ENCODE measurements at regions not wholly inside any gene's neighbourhood (a gene's known extent, or its start where the extent isn't known, plus 50 kb on each side); places are given as distances from the start of the nearest gene placed in this dataset.

DNA sequence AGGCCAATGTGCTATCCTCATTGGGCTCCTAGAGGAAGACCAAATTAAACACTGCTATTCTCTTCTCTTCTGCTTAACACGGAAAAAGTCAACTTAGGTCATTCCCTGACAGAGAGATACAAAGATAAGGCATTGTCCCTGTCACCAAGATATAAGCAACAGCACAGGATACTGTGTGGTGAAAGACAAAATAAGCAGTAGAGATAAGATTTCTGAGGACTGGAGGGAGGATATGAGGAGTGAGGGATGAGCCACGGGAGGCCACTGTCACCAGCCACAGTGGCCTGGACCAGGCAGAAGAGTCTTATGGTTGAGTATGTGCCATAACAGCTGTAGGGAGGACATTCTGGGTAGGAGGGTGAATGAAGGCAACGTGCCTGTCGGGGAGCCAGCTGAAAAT is 54.4 kb upstream of the SLC14A2 start:
- H3K4me1 ChIP-seq (ENCODE audit: control insufficient read depth in 1 of 2, insufficient read depth in 2 of 2, low read length in 2 of 2), result no peaks in the 10 kb centered on the region
- H3K36me3 ChIP-seq (ENCODE audit: control insufficient read depth in 1 of 2, insufficient read depth in 2 of 2, low read length in 2 of 2), result no peaks in the 10 kb centered on the region
- H3K9ac ChIP-seq (ENCODE audit: low read length), result no peak overlapping the region
- H3K79me2 ChIP-seq (ENCODE audit: insufficient read depth, low read length), result no peaks in the 10 kb centered on the region
- intact Hi-C loops (cut with micrococcal nuclease), result loop anchor here (5.0 kb wide), 1 partner anchor 44 kb away; no protein-coding TSS in a partner anchor
- no peak overlapping the region for H3K4me3 ChIP-seq (replicated peaks in 1 of 2; ENCODE audit: low read depth in 1 of 2, low read length in 2 of 2)
- no peak for DNase-seq (ENCODE audit: low read depth, low spot score)
- no peaks in the 10 kb centered on the region for H3K9me2 ChIP-seq (ENCODE audit: insufficient read depth)
- H3K9me3 ChIP-seq (ENCODE audit: control insufficient read depth in 1 of 2, insufficient read depth in 1 of 2, low read depth in 1 of 2, low read length in 2 of 2), result no peaks in the 10 kb centered on the region
- no peak overlapping the region for H2AFZ ChIP-seq (ENCODE audit: low read depth, low read length, poor library complexity, severe bottlenecking)
- no peak overlapping the region for H3K4me2 ChIP-seq (ENCODE audit: low read length)
- ChIA-PET POLR2A (no interaction called here), RAD21 (ENCODE audit: low non-redundant PET in 1 of 2, low total read pairs in 2 of 2, uncharacterized antibody in 2 of 2, unreplicated experiment in 2 of 2) (no interaction called here), CTCF (no interaction called here)
- no peak for ATAC-seq
- TF ChIP-seq CEBPB (IDR thresholded peaks at IDR 0.05; ENCODE audit: low read depth), result no peak
- no peak for TF ChIP-seq EZH2phosphoT487 (IDR thresholded peaks at IDR 0.05; ENCODE audit: borderline replicate concordance)
- no peak for TF ChIP-seq CBX3 (IDR thresholded peaks at IDR 0.05; ENCODE audit: low read depth)
- no peak for TF ChIP-seq JUND (IDR thresholded peaks at IDR 0.05)
- TF ChIP-seq FOSL1 (IDR thresholded peaks at IDR 0.05; ENCODE audit: low read depth), result no peak
- no peak for TF ChIP-seq SIN3A (IDR thresholded peaks at IDR 0.05; ENCODE audit: low read depth)
- no peak for TF ChIP-seq SP1 (IDR thresholded peaks at IDR 0.05; ENCODE audit: low read depth)
- no peak for TF ChIP-seq ELF1 (IDR thresholded peaks at IDR 0.05; ENCODE audit: borderline replicate concordance, low read depth)
- TF ChIP-seq, protein P1, sequence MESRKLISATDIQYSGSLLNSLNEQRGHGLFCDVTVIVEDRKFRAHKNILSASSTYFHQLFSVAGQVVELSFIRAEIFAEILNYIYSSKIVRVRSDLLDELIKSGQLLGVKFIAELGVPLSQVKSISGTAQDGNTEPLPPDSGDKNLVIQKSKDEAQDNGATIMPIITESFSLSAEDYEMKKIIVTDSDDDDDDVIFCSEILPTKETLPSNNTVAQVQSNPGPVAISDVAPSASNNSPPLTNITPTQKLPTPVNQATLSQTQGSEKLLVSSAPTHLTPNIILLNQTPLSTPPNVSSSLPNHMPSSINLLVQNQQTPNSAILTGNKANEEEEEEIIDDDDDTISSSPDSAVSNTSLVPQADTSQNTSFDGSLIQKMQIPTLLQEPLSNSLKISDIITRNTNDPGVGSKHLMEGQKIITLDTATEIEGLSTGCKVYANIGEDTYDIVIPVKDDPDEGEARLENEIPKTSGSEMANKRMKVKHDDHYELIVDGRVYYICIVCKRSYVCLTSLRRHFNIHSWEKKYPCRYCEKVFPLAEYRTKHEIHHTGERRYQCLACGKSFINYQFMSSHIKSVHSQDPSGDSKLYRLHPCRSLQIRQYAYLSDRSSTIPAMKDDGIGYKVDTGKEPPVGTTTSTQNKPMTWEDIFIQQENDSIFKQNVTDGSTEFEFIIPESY (IDR thresholded peaks at IDR 0.05; ENCODE audit: extremely low read depth, insufficient replicate concordance, low read length), result no peak
- no peak overlapping the region for H3K27ac ChIP-seq (ENCODE audit: low read depth, low read length)
- BruUV-seq (replicated peaks), result no TSS peak
- H3K27me3 ChIP-seq (ENCODE audit: insufficient read depth, low read length), result no peaks in the 10 kb centered on the region
- no peaks in the 10 kb centered on the region for H4K20me1 ChIP-seq (ENCODE audit: insufficient read depth)
